Osteocyte (in vitro differentiated cells): ENCODE measurements at regions not wholly inside any gene's neighbourhood (a gene's known extent, or its start where the extent isn't known, plus 50 kb on each side); places are given as distances from the start of the nearest gene placed in this dataset.

Experiments
- DNase-seq: peaks from one replicate; pipeline ENCODE4 v3.0.0; 2021; ENCODE audit warnings: mixed read lengths; ENCODE audit not compliant: unreplicated experiment; ENCODE audit errors: extremely low spot score
- H3K27ac Mint-ChIP-seq: one replicate; pipeline ENCODE4 v1.8.0; 2021; ENCODE audit warnings: mild to moderate bottlenecking, mixed read lengths; ENCODE audit not compliant: unreplicated experiment
- H3K27me3 Mint-ChIP-seq: one replicate; pipeline ENCODE4 v1.8.0; 2021; ENCODE audit warnings: mixed read lengths; ENCODE audit not compliant: unreplicated experiment
- H3K36me3 Mint-ChIP-seq: one replicate; pipeline ENCODE4 v1.8.0; 2021; ENCODE audit warnings: mixed read lengths; ENCODE audit not compliant: unreplicated experiment
- H3K4me1 Mint-ChIP-seq: one replicate; pipeline ENCODE4 v1.8.0; 2021; ENCODE audit warnings: mixed read lengths; ENCODE audit not compliant: unreplicated experiment
- H3K4me3 Mint-ChIP-seq: one replicate; pipeline ENCODE4 v1.8.0; 2021; ENCODE audit warnings: mild to moderate bottlenecking, moderate library complexity, mixed read lengths; ENCODE audit not compliant: unreplicated experiment
- H3K9me3 Mint-ChIP-seq: one replicate; pipeline ENCODE4 v1.8.0; 2021; ENCODE audit warnings: mixed read lengths; ENCODE audit not compliant: unreplicated experiment
- CTCF ChIP-seq: fragments of 200-600 bp; sonication (generic); IDR thresholded peaks from 2 replicates; pipeline ENCODE4 v1.5.0; 2021; ENCODE audit warnings: antibody characterized with exemption, mild to moderate bottlenecking, moderate library complexity

GRCh38 chr1:2944705-2945104 is 76.6 kb upstream of the ACTRT2 start:
- Mint-ChIP-seq H3K4me1 (no peaks in the 10 kb centered on the region), H3K27me3 (no peaks in the 10 kb centered on the region)

GRCh38 chr1:2945821-2946231 is 75.4 kb upstream of the ACTRT2 start:
- Mint-ChIP-seq H3K4me1 (no peaks in the 10 kb centered on the region), H3K4me3 (no peak overlapping the region), H3K27me3 (no peaks in the 10 kb centered on the region), H3K9me3 (peaks cover 13% of the 10 kb centered on the region), H3K36me3 (no peaks in the 10 kb centered on the region), H3K27ac (no peak overlapping the region)
- no peak for TF ChIP-seq CTCF
- DNase-seq, result no peak

More at GRCh38 chr1:2944705-2945104, 76.6 kb upstream of the ACTRT2 start:
- no peak for TF ChIP-seq CTCF
- Mint-ChIP-seq H3K9me3 (peaks cover 18% of the 10 kb centered on the region), H3K27ac (no peak overlapping the region), H3K36me3 (no peaks in the 10 kb centered on the region), H3K4me3 (no peak overlapping the region)
- DNase-seq, result no peak

- Mint-ChIP-seq H3K4me1 (no peaks in the 10 kb centered on the region), H3K4me3 (no peak overlapping the region), H3K27me3 (no peaks in the 10 kb centered on the region), H3K36me3 (no peaks in the 10 kb centered on the region), H3K9me3 (peaks cover 11% of the 10 kb centered on the region), H3K27ac (no peak overlapping the region)
- TF ChIP-seq CTCF, result no peak
- DNase-seq, result no peak
Measured at GRCh38 chr1:2946291-2946690, 75.0 kb upstream of the ACTRT2 start.

GRCh38 chr1:2946999-2947690 is 74.1 kb upstream of the ACTRT2 start:
- H3K9me3 Mint-ChIP-seq, result peaks cover 14% of the 10 kb centered on the region
- DNase-seq, result no peak
- no peaks in the 10 kb centered on the region for H3K36me3 Mint-ChIP-seq
- H3K4me3 Mint-ChIP-seq, result no peak overlapping the region
- H3K4me1 Mint-ChIP-seq, result no peaks in the 10 kb centered on the region
- no peak for TF ChIP-seq CTCF
- H3K27me3 Mint-ChIP-seq, result no peaks in the 10 kb centered on the region
- no peak overlapping the region for H3K27ac Mint-ChIP-seq

GRCh38 chr1:2948001-2948750 is 73.1 kb upstream of the ACTRT2 start:
- H3K27ac Mint-ChIP-seq, result no peak overlapping the region
- no peak for DNase-seq
- no peak for TF ChIP-seq CTCF
- H3K4me3 Mint-ChIP-seq, result no peak overlapping the region
- H3K9me3 Mint-ChIP-seq, result peaks cover 19% of the 10 kb centered on the region
- H3K36me3 Mint-ChIP-seq, result no peaks in the 10 kb centered on the region
- no peaks in the 10 kb centered on the region for H3K4me1 Mint-ChIP-seq
- no peaks in the 10 kb centered on the region for H3K27me3 Mint-ChIP-seq
